NCI-H82 (cell line): ENCODE measurements at regions not wholly inside any gene's neighbourhood (a gene's known extent, or its start where the extent isn't known, plus 50 kb on each side); places are given as distances from the start of the nearest gene placed in this dataset.
"Not testable (repeated sequence)": the region's sequence is repeated elsewhere in the genome, so short reads cannot be mapped to it uniquely, and the experiment has no call there.

Experiments
- DNase-seq: peaks from one replicate; lab custom pipeline; 2025; lab: John Stamatoyannopoulos, UW

- no peak for DNase-seq
Measured at GRCh38 chr3:82177774-82178173, 416.3 kb upstream of the GBE1 start.

- DNase-seq: peak; percentile 36
Measured at GRCh38 chr3:82165266-82165665, 403.8 kb upstream of the GBE1 start.

- DNase-seq: peak; percentile 39
Measured at GRCh38 chr3:82163907-82164520, 402.6 kb upstream of the GBE1 start.

GRCh38 chr3:82157952-82158351 is 396.5 kb upstream of the GBE1 start:
- DNase-seq: no peak

GRCh38 chr3:82153892-82154291 is 392.4 kb upstream of the GBE1 start:
- DNase-seq: peak; percentile 55

GRCh38 chr3:82145742-82146141 is 384.3 kb upstream of the GBE1 start:
- no peak for DNase-seq

- no peak for DNase-seq
Measured at GRCh38 chr3:82144811-82145210, 383.4 kb upstream of the GBE1 start.

- DNase-seq: no peak
Measured at GRCh38 chr3:82143661-82144412, 382.4 kb upstream of the GBE1 start.

GRCh38 chr3:82141592-82141991 is 380.1 kb upstream of the GBE1 start:
- DNase-seq: no peak

GRCh38 chr3:82137861-82138260 is 376.4 kb upstream of the GBE1 start:
- DNase-seq: no peak

GRCh38 chr3:82137050-82137449 is 375.6 kb upstream of the GBE1 start:
- no peak for DNase-seq

GRCh38 chr3:82133070-82133606 is 371.7 kb upstream of the GBE1 start:
- DNase-seq: peak; percentile 73

GRCh38 chr3:82132210-82133069 is 371.0 kb upstream of the GBE1 start:
- DNase-seq: no peak

- no peak for DNase-seq
Measured at GRCh38 chr3:82130046-82130445, 368.6 kb upstream of the GBE1 start.

GRCh38 chr3:82129221-82129801 is 367.9 kb upstream of the GBE1 start:
- DNase-seq: no peak

- DNase-seq: no peak
Measured at GRCh38 chr3:82128271-82128670, 366.8 kb upstream of the GBE1 start.

- DNase-seq: no peak
Measured at GRCh38 chr3:82122554-82123345, 361.3 kb upstream of the GBE1 start.

GRCh38 chr3:82114589-82114988 is 353.1 kb upstream of the GBE1 start:
- peak; percentile 12 for DNase-seq

- not testable (repeated sequence) for DNase-seq
Measured at GRCh38 chr3:82110721-82111120, 349.3 kb upstream of the GBE1 start.

GRCh38 chr3:82103241-82103640 is 341.8 kb upstream of the GBE1 start:
- DNase-seq: no peak

GRCh38 chr3:82100378-82100777 is 338.9 kb upstream of the GBE1 start:
- no peak for DNase-seq
